ES-I3 (cell line): ENCODE measurements at regions not wholly inside any gene's neighbourhood (a gene's known extent, or its start where the extent isn't known, plus 50 kb on each side); places are given as distances from the start of the nearest gene placed in this dataset.

Experiments
- H3K36me3 ChIP-seq: 2 replicates; pipeline ENCODE4 v1.6.1; 2013; ENCODE audit warnings: mild to moderate bottlenecking, low read length, control low read depth, moderate library complexity; ENCODE audit not compliant: insufficient read depth
- H3K4me1 ChIP-seq: 2 replicates; pipeline ENCODE4 v1.6.1; 2013; ENCODE audit warnings: mild to moderate bottlenecking, control low read depth, low read length; ENCODE audit not compliant: insufficient read depth
- H3K9ac ChIP-seq: 2 replicates; pipeline ENCODE4 v1.6.1; 2013; ENCODE audit warnings: low read depth, mild to moderate bottlenecking, low read length, moderate library complexity
- H3K9me3 ChIP-seq: 2 replicates; pipeline ENCODE4 v1.6.1; 2013; ENCODE audit warnings: mild to moderate bottlenecking, low read length, moderate library complexity; ENCODE audit not compliant: control insufficient read depth, insufficient read depth

GRCh38 chr2:175552902-175553301 is 371.4 kb upstream of the ATP5MC3 start:
- H3K4me1 ChIP-seq, result no peaks in the 10 kb centered on the region
- H3K9me3 ChIP-seq, result no peaks in the 10 kb centered on the region
- H3K9ac ChIP-seq, result no peak overlapping the region
- H3K36me3 ChIP-seq, result no peaks in the 10 kb centered on the region

GRCh38 chr2:175540421-175540820 is 358.9 kb upstream of the ATP5MC3 start:
- H3K9me3 ChIP-seq, result no peaks in the 10 kb centered on the region
- H3K9ac ChIP-seq, result no peak overlapping the region
- no peaks in the 10 kb centered on the region for H3K36me3 ChIP-seq
- no peaks in the 10 kb centered on the region for H3K4me1 ChIP-seq

DNA sequence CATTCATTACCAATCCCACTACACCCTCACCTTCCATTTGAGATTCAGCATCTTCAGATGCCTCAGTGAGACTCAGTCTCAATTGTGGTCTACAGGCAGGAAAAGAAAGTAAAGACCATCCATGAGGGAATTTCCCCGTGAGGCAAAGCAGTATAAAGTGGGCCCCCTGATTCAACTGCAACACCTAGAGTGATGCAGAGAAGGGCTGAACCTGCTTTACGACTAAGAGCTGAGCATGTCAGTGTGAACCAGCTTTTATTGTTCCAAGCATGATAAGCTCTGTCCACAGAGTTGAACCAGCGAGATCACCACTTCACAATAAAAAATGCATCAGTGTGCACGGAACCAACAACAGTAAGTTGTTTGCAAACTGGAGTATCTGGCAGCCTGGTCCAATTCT is 357.6 kb upstream of the ATP5MC3 start:
- H3K9me3 ChIP-seq, result no peaks in the 10 kb centered on the region
- no peak overlapping the region for H3K9ac ChIP-seq
- H3K4me1 ChIP-seq, result no peaks in the 10 kb centered on the region
- H3K36me3 ChIP-seq, result no peaks in the 10 kb centered on the region

GRCh38 chr2:175536059-175536458 is 354.5 kb upstream of the ATP5MC3 start:
- Histone ChIP-seq H3K9ac (no peak overlapping the region), H3K9me3 (no peaks in the 10 kb centered on the region), H3K4me1 (no peaks in the 10 kb centered on the region), H3K36me3 (no peaks in the 10 kb centered on the region)

DNA sequence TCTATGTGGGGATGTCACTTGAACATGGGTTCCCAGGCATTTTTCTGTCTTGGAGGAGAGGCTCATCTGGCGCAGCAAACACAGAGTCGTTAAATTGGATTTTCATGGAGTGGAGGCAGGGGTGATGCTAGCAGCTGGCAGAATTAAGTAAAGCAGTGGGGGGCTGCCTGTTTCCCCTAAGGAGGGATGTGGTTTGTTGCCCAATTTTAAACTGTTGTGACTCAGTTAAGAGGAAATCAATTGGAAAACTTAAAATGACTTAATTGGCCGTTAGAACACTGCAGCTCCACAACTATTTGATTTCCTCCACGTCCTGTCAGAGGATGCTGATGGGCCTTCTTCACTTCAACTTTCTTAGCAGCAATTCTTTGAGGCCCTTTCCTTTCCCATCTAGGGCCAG is 354.1 kb upstream of the ATP5MC3 start:
- no peaks in the 10 kb centered on the region for H3K36me3 ChIP-seq
- H3K9ac ChIP-seq, result no peak overlapping the region
- no peaks in the 10 kb centered on the region for H3K4me1 ChIP-seq
- no peaks in the 10 kb centered on the region for H3K9me3 ChIP-seq

- Histone ChIP-seq H3K9ac (no peak overlapping the region), H3K9me3 (no peaks in the 10 kb centered on the region), H3K36me3 (no peaks in the 10 kb centered on the region), H3K4me1 (no peaks in the 10 kb centered on the region)
Observed at GRCh38 chr2:175525975-175526374, 344.5 kb upstream of the ATP5MC3 start.

GRCh38 chr2:175523001-175523400 is 341.5 kb upstream of the ATP5MC3 start:
- H3K9me3 ChIP-seq, result no peaks in the 10 kb centered on the region; the same call in 1 of the 2 replicates
- H3K9ac ChIP-seq, result no peak overlapping the region
- H3K36me3 ChIP-seq, result no peaks in the 10 kb centered on the region
- H3K4me1 ChIP-seq, result no peaks in the 10 kb centered on the region; the same call in 1 of the 2 replicates

- no peaks in the 10 kb centered on the region; the same call in 1 of the 2 replicates for H3K9me3 ChIP-seq
- peaks cover 3% of the 10 kb centered on the region; the same call in 1 of the 2 replicates for H3K4me1 ChIP-seq
- H3K9ac ChIP-seq, result no peak overlapping the region
- H3K36me3 ChIP-seq, result no peaks in the 10 kb centered on the region
Observed at GRCh38 chr2:175518206-175518605, 336.7 kb upstream of the ATP5MC3 start.

- Histone ChIP-seq H3K36me3 (no peaks in the 10 kb centered on the region), H3K4me1 (peaks cover 3% of the 10 kb centered on the region; the same call in 1 of the 2 replicates), H3K9ac (no peak overlapping the region), H3K9me3 (no peaks in the 10 kb centered on the region; the same call in 1 of the 2 replicates)
Observed at GRCh38 chr2:175516555-175516954, 335.0 kb upstream of the ATP5MC3 start.

DNA sequence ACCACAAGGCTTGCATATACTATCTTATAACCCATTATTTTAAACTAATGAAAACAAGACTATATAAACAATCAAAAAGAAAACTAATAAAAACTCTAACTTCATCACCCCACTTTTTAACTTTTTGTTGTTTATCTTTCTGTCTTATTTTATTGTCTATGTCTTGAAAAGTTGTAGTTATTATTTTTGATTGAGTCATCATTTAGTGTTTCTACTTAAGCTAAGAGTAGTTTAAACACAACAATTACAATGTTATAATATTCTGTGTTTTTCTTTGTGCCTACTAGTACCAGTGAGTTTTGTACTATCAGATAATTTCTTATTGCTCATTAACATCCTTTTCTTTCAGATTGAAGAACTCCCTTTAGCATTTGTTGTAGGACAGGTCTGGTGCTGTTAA is 318.7 kb upstream of the ATP5MC3 start:
- Histone ChIP-seq H3K4me1 (no peaks in the 10 kb centered on the region), H3K36me3 (no peaks in the 10 kb centered on the region)

DNA sequence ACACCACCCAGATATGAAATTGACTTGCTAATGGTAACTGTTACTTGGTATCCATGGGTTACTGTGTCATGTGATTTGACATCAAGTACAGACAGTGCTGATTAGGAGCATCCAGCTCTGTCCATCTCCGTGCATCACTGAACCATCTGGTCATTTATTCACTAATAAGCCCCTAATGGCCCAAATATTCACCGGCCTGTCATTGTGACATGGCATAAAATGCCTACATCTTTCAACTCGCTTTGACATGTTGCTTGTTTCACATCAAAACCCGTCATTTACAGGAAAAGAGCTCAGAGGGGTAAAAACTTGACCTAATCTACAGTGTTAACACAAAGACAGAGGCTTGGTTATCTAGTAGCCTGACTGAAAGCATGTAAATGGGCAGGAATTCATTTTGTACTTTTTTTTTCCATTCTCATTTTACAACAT is 308.9 kb upstream of the ATP5MC3 start:
- H3K9ac ChIP-seq, result no peak overlapping the region
- no peaks in the 10 kb centered on the region for H3K4me1 ChIP-seq
- H3K36me3 ChIP-seq, result no peaks in the 10 kb centered on the region
- no peaks in the 10 kb centered on the region; the same call in 1 of the 2 replicates for H3K9me3 ChIP-seq

More for the DNA sequence above, 318.7 kb upstream of the ATP5MC3 start:
- H3K9me3 ChIP-seq, result no peaks in the 10 kb centered on the region
- no peak overlapping the region for H3K9ac ChIP-seq

- H3K9ac ChIP-seq, result no peak overlapping the region
- no peaks in the 10 kb centered on the region for H3K4me1 ChIP-seq
- no peaks in the 10 kb centered on the region for H3K9me3 ChIP-seq
- H3K36me3 ChIP-seq, result no peaks in the 10 kb centered on the region
Observed at GRCh38 chr2:175478096-175478768, 296.7 kb upstream of the ATP5MC3 start.

DNA sequence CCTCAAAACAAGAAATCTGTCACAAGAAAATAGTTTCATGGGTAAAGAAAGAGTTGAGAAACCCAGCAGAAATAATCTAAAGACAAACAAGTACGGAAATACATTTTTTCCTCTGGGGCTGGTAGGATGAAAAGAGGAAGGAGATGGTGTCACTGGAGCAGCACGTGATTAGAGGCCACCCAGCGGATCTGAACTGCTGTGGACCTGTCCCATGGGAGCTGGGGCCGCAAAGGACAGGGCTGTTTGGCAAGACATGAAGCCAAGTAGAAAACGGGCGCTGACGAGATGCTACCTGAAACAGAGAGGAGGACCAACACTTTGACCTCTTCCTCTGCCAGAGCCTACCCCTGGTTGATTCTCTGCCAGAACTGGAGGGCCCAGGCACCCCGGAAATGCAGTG is 295.4 kb upstream of the ATP5MC3 start:
- no peak overlapping the region for H3K9ac ChIP-seq
- no peaks in the 10 kb centered on the region for H3K4me1 ChIP-seq
- no peaks in the 10 kb centered on the region for H3K36me3 ChIP-seq
- no peaks in the 10 kb centered on the region for H3K9me3 ChIP-seq

DNA sequence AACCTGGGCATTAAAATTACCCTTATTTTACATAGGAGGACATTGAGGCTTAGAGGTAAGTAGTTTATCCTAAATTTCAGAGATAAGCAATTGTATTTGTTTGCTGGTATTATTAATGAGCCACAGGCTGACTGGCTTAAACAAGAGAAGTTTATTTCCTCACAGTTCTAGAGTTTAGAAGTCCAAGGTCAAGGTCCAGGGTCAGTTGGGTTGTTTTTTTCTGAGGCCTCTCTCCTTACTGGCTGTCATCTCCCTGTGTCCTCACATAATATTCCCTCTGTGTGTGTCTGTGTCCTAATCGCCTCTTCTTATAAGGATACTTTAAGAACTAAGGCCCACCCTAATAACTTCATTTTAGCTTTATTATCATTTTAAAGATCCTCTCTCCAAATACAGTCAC is 294.9 kb upstream of the ATP5MC3 start:
- Histone ChIP-seq H3K36me3 (no peaks in the 10 kb centered on the region), H3K9me3 (no peaks in the 10 kb centered on the region), H3K4me1 (no peaks in the 10 kb centered on the region), H3K9ac (no peak overlapping the region)

DNA sequence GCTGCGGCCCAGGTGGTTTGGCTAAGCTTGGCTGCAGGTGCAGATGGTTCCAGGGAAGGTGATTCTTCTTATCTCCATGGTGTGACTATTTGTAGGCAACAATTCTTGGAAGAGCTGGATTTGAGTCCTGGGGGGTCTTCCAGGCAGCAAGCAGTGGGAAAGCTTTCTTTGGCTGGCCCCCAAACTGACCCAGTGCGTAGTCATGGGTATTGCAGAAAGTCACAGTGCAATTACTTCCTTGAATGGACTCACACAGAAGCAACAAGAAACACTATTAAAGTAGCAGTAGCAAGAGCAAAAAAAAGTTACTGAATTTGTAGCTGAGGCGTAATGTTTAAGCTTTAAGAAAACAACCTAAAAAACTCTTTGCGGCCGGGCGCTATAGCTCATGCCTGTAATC is 293.6 kb upstream of the ATP5MC3 start:
- no peaks in the 10 kb centered on the region for H3K36me3 ChIP-seq
- no peaks in the 10 kb centered on the region for H3K9me3 ChIP-seq
- no peak overlapping the region for H3K9ac ChIP-seq
- no peaks in the 10 kb centered on the region for H3K4me1 ChIP-seq
